HUDEP-2 (cell line): ENCODE measurements at regions not wholly inside any gene's neighbourhood (a gene's known extent, or its start where the extent isn't known, plus 50 kb on each side); places are given as distances from the start of the nearest gene placed in this dataset.
"Not testable (repeated sequence)": the region's sequence is repeated elsewhere in the genome, so short reads cannot be mapped to it uniquely, and the experiment has no call there.

ENCODE experiments used
- DNase-seq, 76 experiments: peaks; one replicate each; lab custom pipeline; 2025; ENCODE audit not compliant: unreplicated experiment in 76 of 76; lab: John Stamatoyannopoulos, UW

GRCh38 chr13:50464349-50465251 is 378.9 kb downstream of the DLEU7 start:
- DNase-seq: no peak

- no peak for DNase-seq
Observed at GRCh38 chr13:50466456-50466855, 377.0 kb downstream of the DLEU7 start.

- no peak for DNase-seq
Observed at GRCh38 chr13:50467156-50468110, 376.1 kb downstream of the DLEU7 start.

GRCh38 chr13:50468849-50469669 is 374.4 kb downstream of the DLEU7 start:
- no peak for DNase-seq

GRCh38 chr13:50473050-50473449 is 370.4 kb downstream of the DLEU7 start:
- DNase-seq: not testable (repeated sequence)

- no peak for DNase-seq
Observed at GRCh38 chr13:50474088-50474662, 369.3 kb downstream of the DLEU7 start.

- no peak for DNase-seq
Observed at GRCh38 chr13:50476577-50477285, 366.8 kb downstream of the DLEU7 start.

GRCh38 chr13:50481936-50482335 is 361.6 kb downstream of the DLEU7 start:
- no peak for DNase-seq

- no peak for DNase-seq
Observed at GRCh38 chr13:50483416-50483815, 360.1 kb downstream of the DLEU7 start.

GRCh38 chr13:50484472-50485113 is 358.9 kb downstream of the DLEU7 start:
- DNase-seq: no peak

GRCh38 chr13:50485979-50486935 is 357.2 kb downstream of the DLEU7 start:
- DNase-seq: no peak

- no peak for DNase-seq
Observed at GRCh38 chr13:50493683-50494082, 349.8 kb downstream of the DLEU7 start.

GRCh38 chr13:50494138-50494537 is 349.4 kb downstream of the DLEU7 start:
- DNase-seq: no peak

GRCh38 chr13:50503212-50503611 is 340.3 kb downstream of the DLEU7 start:
- not testable (repeated sequence) for DNase-seq

GRCh38 chr13:50509167-50509566 is 334.3 kb downstream of the DLEU7 start:
- DNase-seq: no peak

- DNase-seq: no peak
Observed at GRCh38 chr13:50509771-50510441, 333.6 kb downstream of the DLEU7 start.

- DNase-seq: peak in 1 of 76 experiments; percentile 2
Observed at GRCh38 chr13:50510885-50511545, 332.5 kb downstream of the DLEU7 start.
